ENCODE measurements at regions not wholly inside any gene's neighbourhood (a gene's known extent, or its start where the extent isn't known, plus 50 kb on each side); places are given as distances from the start of the nearest gene placed in this dataset.

DNA sequence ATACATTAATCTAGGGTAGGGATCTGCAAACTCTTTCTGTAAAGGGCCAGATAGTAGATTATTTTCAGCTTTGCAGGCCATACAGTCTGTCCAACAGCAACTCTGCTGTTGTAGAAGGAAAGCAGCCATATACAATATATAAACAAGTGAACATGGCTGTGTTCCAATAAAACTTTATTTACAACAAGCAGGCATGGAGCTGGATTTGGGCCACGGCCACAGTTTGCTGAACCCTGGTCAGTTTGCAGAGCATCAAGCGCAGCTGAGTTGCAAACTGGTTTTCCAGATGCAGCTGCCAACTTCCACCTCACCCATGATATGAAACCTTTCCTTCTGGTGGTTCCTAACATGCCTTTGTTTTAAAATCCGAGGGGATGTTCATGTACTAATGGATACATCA is 310.4 kb upstream of the NFE2L3 start:
- peaks cover 35% of the 10 kb centered on the region for H3K27me3 Mint-ChIP-seq
- H3K4me1 Mint-ChIP-seq, result no peaks in the 10 kb centered on the region
- Histone ChIP-seq H3K79me2 (ENCODE audit: control insufficient read depth, insufficient read depth, low read length) (no peaks in the 10 kb centered on the region), H3K27me3 (replicated peaks in 1 of 4; ENCODE audit: control extremely low read depth in 1 of 4, control insufficient read depth in 3 of 4, insufficient read depth in 4 of 4, low read length in 3 of 4) (peaks cover 0 to 15% (median 6%) of the 10 kb centered on the region in 4 experiments), H2AFZ (ENCODE audit: insufficient read depth, low read depth, low read length, poor library complexity, severe bottlenecking) (no peak overlapping the region), H3K27ac (ENCODE audit: low read length in 2 of 2) (no peak overlapping the region), H3K4me1 (ENCODE audit: control insufficient read depth in 2 of 2, insufficient read depth in 2 of 2, low read length in 2 of 2) (no peaks in the 10 kb centered on the region), H3K36me3 (replicated peaks in 1 of 2; ENCODE audit: control extremely low read depth in 1 of 2, control insufficient read depth in 1 of 2, extremely low read depth in 1 of 2, insufficient read depth in 2 of 2, low read length in 1 of 2) (no peaks in the 10 kb centered on the region), H4K20me1 (ENCODE audit: control insufficient read depth, insufficient read depth, low read length, poor library complexity, severe bottlenecking) (no peaks in the 10 kb centered on the region), H3K4me3 (ENCODE audit: control extremely low read depth in 1 of 5, extremely low read depth in 1 of 5, insufficient read depth in 1 of 5, low read depth in 2 of 5, low read length in 4 of 5) (no peak overlapping the region), H3K4me2 (replicated peaks; ENCODE audit: low read depth, low read length, poor library complexity, severe bottlenecking) (no peak overlapping the region), H3K9ac (ENCODE audit: low read length) (no peak overlapping the region), H3K9me3 (ENCODE audit: control extremely low read depth in 1 of 3, control insufficient read depth in 2 of 3, insufficient read depth in 1 of 3, low read length in 2 of 3) (no peaks in the 10 kb centered on the region)
- TF ChIP-seq, protein P1, sequence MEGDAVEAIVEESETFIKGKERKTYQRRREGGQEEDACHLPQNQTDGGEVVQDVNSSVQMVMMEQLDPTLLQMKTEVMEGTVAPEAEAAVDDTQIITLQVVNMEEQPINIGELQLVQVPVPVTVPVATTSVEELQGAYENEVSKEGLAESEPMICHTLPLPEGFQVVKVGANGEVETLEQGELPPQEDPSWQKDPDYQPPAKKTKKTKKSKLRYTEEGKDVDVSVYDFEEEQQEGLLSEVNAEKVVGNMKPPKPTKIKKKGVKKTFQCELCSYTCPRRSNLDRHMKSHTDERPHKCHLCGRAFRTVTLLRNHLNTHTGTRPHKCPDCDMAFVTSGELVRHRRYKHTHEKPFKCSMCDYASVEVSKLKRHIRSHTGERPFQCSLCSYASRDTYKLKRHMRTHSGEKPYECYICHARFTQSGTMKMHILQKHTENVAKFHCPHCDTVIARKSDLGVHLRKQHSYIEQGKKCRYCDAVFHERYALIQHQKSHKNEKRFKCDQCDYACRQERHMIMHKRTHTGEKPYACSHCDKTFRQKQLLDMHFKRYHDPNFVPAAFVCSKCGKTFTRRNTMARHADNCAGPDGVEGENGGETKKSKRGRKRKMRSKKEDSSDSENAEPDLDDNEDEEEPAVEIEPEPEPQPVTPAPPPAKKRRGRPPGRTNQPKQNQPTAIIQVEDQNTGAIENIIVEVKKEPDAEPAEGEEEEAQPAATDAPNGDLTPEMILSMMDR (IDR thresholded peaks at IDR 0.05), result no peak
- no peak for TF ChIP-seq EZH2 (IDR thresholded peaks at IDR 0.05; ENCODE audit: borderline replicate concordance, insufficient read depth, low read depth, low read length, poor library complexity, severe bottlenecking)
- intact Hi-C loops (cut with micrococcal nuclease), result no loop called here
- 100% methylated on average over 2 of the region's 3 CpGs for WGBS (ENCODE audit: insufficient coverage)
- ATAC-seq (ENCODE audit: low read depth) (no peak), DNase-seq (no peak)
- H3K4me3 Mint-ChIP-seq, result no peak overlapping the region
- no peaks in the 10 kb centered on the region for H3K9me3 Mint-ChIP-seq (ENCODE audit: insufficient read depth)
- CTCF ChIA-PET, result no interaction called here
- no peak overlapping the region for H3K27ac Mint-ChIP-seq
- POLR2A ChIA-PET, result no interaction called here

DNA sequence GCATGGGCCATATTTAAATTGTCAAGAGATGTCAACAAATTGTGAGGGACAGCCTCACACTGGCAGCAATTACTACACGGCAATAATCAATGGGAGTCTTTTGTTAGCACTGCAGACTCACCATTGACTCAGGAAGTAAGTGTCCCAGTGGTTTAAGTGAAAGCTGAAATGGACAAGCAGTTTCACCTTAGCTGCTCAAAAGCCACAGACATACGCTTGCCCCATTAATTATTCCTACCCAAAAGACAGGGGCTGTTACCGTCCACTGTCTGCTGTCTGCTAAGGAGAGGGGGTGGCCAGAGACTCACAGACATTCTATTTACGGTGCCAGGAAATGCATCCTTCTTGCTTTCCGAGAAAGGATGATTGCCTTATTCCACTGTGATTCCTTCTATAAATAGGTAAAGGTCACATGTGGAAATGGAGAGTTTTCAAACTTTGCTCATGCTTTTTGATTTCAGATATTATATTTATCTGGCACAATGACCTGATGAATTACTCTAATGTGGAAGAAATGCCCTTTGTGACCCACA is 309.7 kb upstream of the NFE2L3 start:
- Histone ChIP-seq H3K4me3 (ENCODE audit: control extremely low read depth in 1 of 5, extremely low read depth in 1 of 5, insufficient read depth in 1 of 5, low read depth in 2 of 5, low read length in 4 of 5) (no peak overlapping the region), H3K36me3 (replicated peaks in 1 of 2; ENCODE audit: control extremely low read depth in 1 of 2, control insufficient read depth in 1 of 2, extremely low read depth in 1 of 2, insufficient read depth in 2 of 2, low read length in 1 of 2) (no peaks in the 10 kb centered on the region), H3K9ac (ENCODE audit: low read length) (no peak overlapping the region), H3K9me3 (ENCODE audit: control extremely low read depth in 1 of 3, control insufficient read depth in 2 of 3, insufficient read depth in 1 of 3, low read length in 2 of 3) (no peaks in the 10 kb centered on the region), H3K27me3 (replicated peaks in 1 of 4; ENCODE audit: control extremely low read depth in 1 of 4, control insufficient read depth in 3 of 4, insufficient read depth in 4 of 4, low read length in 3 of 4) (peaks cover 0 to 14% (median 6%) of the 10 kb centered on the region in 4 experiments), H3K79me2 (ENCODE audit: control insufficient read depth, insufficient read depth, low read length) (no peaks in the 10 kb centered on the region), H4K20me1 (ENCODE audit: control insufficient read depth, insufficient read depth, low read length, poor library complexity, severe bottlenecking) (no peaks in the 10 kb centered on the region), H3K27ac (ENCODE audit: low read length in 2 of 2) (no peak overlapping the region), H2AFZ (ENCODE audit: insufficient read depth, low read depth, low read length, poor library complexity, severe bottlenecking) (no peak overlapping the region), H3K4me1 (ENCODE audit: control insufficient read depth in 2 of 2, insufficient read depth in 2 of 2, low read length in 2 of 2) (no peaks in the 10 kb centered on the region), H3K4me2 (replicated peaks; ENCODE audit: low read depth, low read length, poor library complexity, severe bottlenecking) (no peak overlapping the region)
- ATAC-seq (ENCODE audit: low read depth) (no peak), DNase-seq (no peak)
- intact Hi-C loops (cut with micrococcal nuclease), result no loop called here
- Mint-ChIP-seq H3K27me3 (peaks cover 42% of the 10 kb centered on the region), H3K27ac (no peak overlapping the region), H3K9me3 (ENCODE audit: insufficient read depth) (no peaks in the 10 kb centered on the region), H3K4me3 (no peak overlapping the region), H3K4me1 (no peaks in the 10 kb centered on the region)
- WGBS (ENCODE audit: insufficient coverage), result 100% methylated on average over 1 of the region's 5 CpGs
- no peak for TF ChIP-seq EZH2 (IDR thresholded peaks at IDR 0.05; ENCODE audit: borderline replicate concordance, insufficient read depth, low read depth, low read length, poor library complexity, severe bottlenecking)
- TF ChIP-seq, protein P1 (IDR thresholded peaks at IDR 0.05), result no peak
- POLR2A ChIA-PET, result no interaction called here
- CTCF ChIA-PET, result interaction anchor here (0.5 kb wide), 1 partner anchor 527 kb away, joined by 3 read pairs; no protein-coding TSS in a partner anchor
